ENCODE measurements at regions not wholly inside any gene's neighbourhood (a gene's known extent, or its start where the extent isn't known, plus 50 kb on each side); places are given as distances from the start of the nearest gene placed in this dataset.

- DNase-seq (ENCODE audit: low read depth in 1 of 2, low spot score in 1 of 2): no peak
- Histone ChIP-seq H3K4me3 (no peak overlapping the region), H3K36me3 (no peaks in the 10 kb centered on the region), H3K27me3 (no peaks in the 10 kb centered on the region), H3K9me3 (ENCODE audit: low read depth) (no peaks in the 10 kb centered on the region), H3K27ac (no peak overlapping the region), H3K4me1 (ENCODE audit: low read depth) (no peaks in the 10 kb centered on the region)
- no peak for TF ChIP-seq CTCF (IDR thresholded peaks at IDR 0.05; ENCODE audit: low read depth, low read length)
Observed at GRCh38 chr22:49141761-49142160, 685.9 kb downstream of the BRD1 start.

- H3K27ac ChIP-seq: no peak overlapping the region
- DNase-seq (ENCODE audit: low read depth in 1 of 2, low spot score in 1 of 2): no peak
Observed at GRCh38 chr22:49140911-49141665, 686.6 kb downstream of the BRD1 start.

GRCh38 chr22:49139492-49140151 is 688.1 kb downstream of the BRD1 start:
- no peak overlapping the region for H3K4me3 ChIP-seq
- H3K27me3 ChIP-seq: no peaks in the 10 kb centered on the region
- no peak for DNase-seq (ENCODE audit: low read depth in 1 of 2, low spot score in 1 of 2)
- H3K9me3 ChIP-seq (ENCODE audit: low read depth): no peaks in the 10 kb centered on the region
- H3K27ac ChIP-seq: no peak overlapping the region
- TF ChIP-seq CTCF (IDR thresholded peaks at IDR 0.05; ENCODE audit: low read depth, low read length): no peak
- no peaks in the 10 kb centered on the region for H3K4me1 ChIP-seq (ENCODE audit: low read depth)
- no peaks in the 10 kb centered on the region for H3K36me3 ChIP-seq

More at GRCh38 chr22:49140911-49141665, 686.6 kb downstream of the BRD1 start:
- Histone ChIP-seq H3K4me1 (ENCODE audit: low read depth) (no peaks in the 10 kb centered on the region), H3K9me3 (ENCODE audit: low read depth) (no peaks in the 10 kb centered on the region), H3K36me3 (no peaks in the 10 kb centered on the region), H3K4me3 (no peak overlapping the region), H3K27me3 (no peaks in the 10 kb centered on the region)
- TF ChIP-seq CTCF (IDR thresholded peaks at IDR 0.05; ENCODE audit: low read depth, low read length): no peak

- no peak for TF ChIP-seq CTCF (IDR thresholded peaks at IDR 0.05; ENCODE audit: low read depth, low read length)
Observed at GRCh38 chr22:49138250-49138790, 689.4 kb downstream of the BRD1 start.

GRCh38 chr22:49137206-49137840 is 690.4 kb downstream of the BRD1 start:
- no peak for TF ChIP-seq CTCF (IDR thresholded peaks at IDR 0.05; ENCODE audit: low read depth, low read length)
- no peaks in the 10 kb centered on the region for H3K9me3 ChIP-seq (ENCODE audit: low read depth)
- H3K36me3 ChIP-seq: no peaks in the 10 kb centered on the region
- H3K4me1 ChIP-seq (ENCODE audit: low read depth): no peaks in the 10 kb centered on the region
- no peak for DNase-seq (ENCODE audit: low read depth in 1 of 2, low spot score in 1 of 2)
- no peak overlapping the region for H3K4me3 ChIP-seq
- no peak overlapping the region for H3K27ac ChIP-seq
- H3K27me3 ChIP-seq: no peaks in the 10 kb centered on the region

More at GRCh38 chr22:49138250-49138790, 689.4 kb downstream of the BRD1 start:
- no peaks in the 10 kb centered on the region for H3K9me3 ChIP-seq (ENCODE audit: low read depth)
- no peaks in the 10 kb centered on the region for H3K36me3 ChIP-seq
- no peak overlapping the region for H3K4me3 ChIP-seq
- no peak overlapping the region for H3K27ac ChIP-seq
- no peak for DNase-seq (ENCODE audit: low read depth in 1 of 2, low spot score in 1 of 2)
- H3K4me1 ChIP-seq (ENCODE audit: low read depth): no peaks in the 10 kb centered on the region
- H3K27me3 ChIP-seq: no peaks in the 10 kb centered on the region
